ENCODE measurements at regions not wholly inside any gene's neighbourhood (a gene's known extent, or its start where the extent isn't known, plus 50 kb on each side); places are given as distances from the start of the nearest gene placed in this dataset.
A peak's percentile ranks its signal among the peaks of the same experiment; 100 is the strongest.

GRCh38 chr2:16615687-16616615, 49.7 kb downstream of the CYRIA start:
- Histone ChIP-seq H3K4me3 (ENCODE audit: low read depth in 1 of 5, low read length in 5 of 5) (no peak overlapping the region), H3K9ac (ENCODE audit: low read length in 5 of 5) (no peak overlapping the region), H3K27ac (ENCODE audit: low read depth, low read length) (no peak overlapping the region)

GRCh38 chr2:16615246-16615645, 50.4 kb downstream of the CYRIA start:
- Histone ChIP-seq H3K9ac (ENCODE audit: low read length in 5 of 5) (no peak overlapping the region), H3K27ac (ENCODE audit: low read depth, low read length) (no peak overlapping the region), H3K4me1 (ENCODE audit: control insufficient read depth in 5 of 5, insufficient read depth in 5 of 5, low read length in 5 of 5) (peaks cover 7 to 59% (median 37%) of the 10 kb centered on the region in 5 donors), H3K36me3 (ENCODE audit: control insufficient read depth in 5 of 5, insufficient read depth in 5 of 5, low read length in 5 of 5) (peaks cover 12 to 37% (median 24%) of the 10 kb centered on the region in 5 donors), H3K4me3 (ENCODE audit: low read depth in 1 of 5, low read length in 5 of 5) (no peak overlapping the region), H3K9me3 (ENCODE audit: control insufficient read depth in 5 of 5, low read length in 5 of 5) (no peaks in the 10 kb centered on the region), H3K27me3 (ENCODE audit: control insufficient read depth in 5 of 5, insufficient read depth in 4 of 5, low read length in 5 of 5) (no peaks in the 10 kb centered on the region)

More at GRCh38 chr2:16615687-16616615, 49.7 kb downstream of the CYRIA start:
- peaks cover 16 to 43% (median 24%) of the 10 kb centered on the region in 5 donors for H3K36me3 ChIP-seq (ENCODE audit: control insufficient read depth in 5 of 5, insufficient read depth in 5 of 5, low read length in 5 of 5)
- no peaks in the 10 kb centered on the region for H3K27me3 ChIP-seq (ENCODE audit: control insufficient read depth in 5 of 5, insufficient read depth in 4 of 5, low read length in 5 of 5)
- no peaks in the 10 kb centered on the region for H3K9me3 ChIP-seq (ENCODE audit: control insufficient read depth in 5 of 5, low read length in 5 of 5)
- H3K4me1 ChIP-seq (ENCODE audit: control insufficient read depth in 5 of 5, insufficient read depth in 5 of 5, low read length in 5 of 5): peaks cover 7 to 62% (median 36%) of the 10 kb centered on the region in 5 donors

GRCh38 chr2:16614314-16614860, 51.2 kb downstream of the CYRIA start:
- Histone ChIP-seq H3K27me3 (ENCODE audit: control insufficient read depth in 5 of 5, insufficient read depth in 4 of 5, low read length in 5 of 5) (no peaks in the 10 kb centered on the region), H3K27ac (ENCODE audit: low read depth, low read length) (peak overlapping the region; percentile 15), H3K36me3 (ENCODE audit: control insufficient read depth in 5 of 5, insufficient read depth in 5 of 5, low read length in 5 of 5) (peaks cover 7 to 28% (median 18%) of the 10 kb centered on the region in 5 donors), H3K4me1 (ENCODE audit: control insufficient read depth in 5 of 5, insufficient read depth in 5 of 5, low read length in 5 of 5) (peaks cover 7 to 65% (median 44%) of the 10 kb centered on the region in 5 donors), H3K9me3 (ENCODE audit: control insufficient read depth in 5 of 5, low read length in 5 of 5) (no peaks in the 10 kb centered on the region), H3K9ac (ENCODE audit: low read length in 5 of 5) (no peak overlapping the region), H3K4me3 (ENCODE audit: low read depth in 1 of 5, low read length in 5 of 5) (no peak overlapping the region)

- Histone ChIP-seq H3K4me1 (ENCODE audit: control insufficient read depth in 5 of 5, insufficient read depth in 5 of 5, low read length in 5 of 5) (peaks cover 7 to 71% (median 52%) of the 10 kb centered on the region in 5 donors), H3K27me3 (ENCODE audit: control insufficient read depth in 5 of 5, insufficient read depth in 4 of 5, low read length in 5 of 5) (no peaks in the 10 kb centered on the region), H3K9me3 (ENCODE audit: control insufficient read depth in 5 of 5, low read length in 5 of 5) (no peaks in the 10 kb centered on the region), H3K4me3 (ENCODE audit: low read depth in 1 of 5, low read length in 5 of 5) (no peak overlapping the region), H3K27ac (ENCODE audit: low read depth, low read length) (peak overlapping the region; percentile 15), H3K36me3 (ENCODE audit: control insufficient read depth in 5 of 5, insufficient read depth in 5 of 5, low read length in 5 of 5) (peaks cover 3 to 20% (median 11%) of the 10 kb centered on the region in 5 donors), H3K9ac (ENCODE audit: low read length in 5 of 5) (no peak overlapping the region)
These were observed 52.1 kb downstream of the CYRIA start for GRCh38 chr2:16613539-16614011.

GRCh38 chr2:16612490-16612889, 53.1 kb downstream of the CYRIA start:
- H3K9me3 ChIP-seq (ENCODE audit: control insufficient read depth in 5 of 5, low read length in 5 of 5): no peaks in the 10 kb centered on the region
- H3K36me3 ChIP-seq (ENCODE audit: control insufficient read depth in 5 of 5, insufficient read depth in 5 of 5, low read length in 5 of 5): peaks cover 0 to 18% (median 8%) of the 10 kb centered on the region in 5 donors
- H3K4me1 ChIP-seq (ENCODE audit: control insufficient read depth in 5 of 5, insufficient read depth in 5 of 5, low read length in 5 of 5): peaks cover 7 to 60% (median 47%) of the 10 kb centered on the region in 5 donors

DNA sequence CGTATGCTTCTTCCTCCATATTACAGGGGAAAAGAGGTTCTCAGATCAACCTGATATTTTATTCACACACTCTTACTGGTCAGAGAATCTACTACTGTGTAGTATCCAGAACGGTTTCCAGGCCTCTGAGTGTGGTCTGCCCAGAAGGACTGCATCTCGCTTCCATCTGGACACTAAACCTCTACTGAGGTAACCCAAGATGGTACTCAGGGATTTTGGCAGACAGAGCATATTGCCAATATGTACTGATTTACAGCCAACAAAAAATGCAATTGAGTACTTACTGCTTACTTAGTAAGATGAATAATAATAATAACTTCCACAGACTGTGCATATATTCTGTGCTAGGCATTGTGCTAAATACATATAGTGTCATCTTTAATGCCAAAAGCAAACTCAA, 55.8 kb downstream of the CYRIA start:
- H3K27ac ChIP-seq (ENCODE audit: low read depth, low read length): no peak overlapping the region
- H3K9ac ChIP-seq (ENCODE audit: low read length in 5 of 5): no peak overlapping the region

More at GRCh38 chr2:16612490-16612889, 53.1 kb downstream of the CYRIA start:
- no peak overlapping the region for H3K9ac ChIP-seq (ENCODE audit: low read length in 5 of 5)
- no peak overlapping the region for H3K4me3 ChIP-seq (ENCODE audit: low read depth in 1 of 5, low read length in 5 of 5)
- H3K27me3 ChIP-seq (ENCODE audit: control insufficient read depth in 5 of 5, insufficient read depth in 4 of 5, low read length in 5 of 5): no peaks in the 10 kb centered on the region
- no peak overlapping the region for H3K27ac ChIP-seq (ENCODE audit: low read depth, low read length)

DNA sequence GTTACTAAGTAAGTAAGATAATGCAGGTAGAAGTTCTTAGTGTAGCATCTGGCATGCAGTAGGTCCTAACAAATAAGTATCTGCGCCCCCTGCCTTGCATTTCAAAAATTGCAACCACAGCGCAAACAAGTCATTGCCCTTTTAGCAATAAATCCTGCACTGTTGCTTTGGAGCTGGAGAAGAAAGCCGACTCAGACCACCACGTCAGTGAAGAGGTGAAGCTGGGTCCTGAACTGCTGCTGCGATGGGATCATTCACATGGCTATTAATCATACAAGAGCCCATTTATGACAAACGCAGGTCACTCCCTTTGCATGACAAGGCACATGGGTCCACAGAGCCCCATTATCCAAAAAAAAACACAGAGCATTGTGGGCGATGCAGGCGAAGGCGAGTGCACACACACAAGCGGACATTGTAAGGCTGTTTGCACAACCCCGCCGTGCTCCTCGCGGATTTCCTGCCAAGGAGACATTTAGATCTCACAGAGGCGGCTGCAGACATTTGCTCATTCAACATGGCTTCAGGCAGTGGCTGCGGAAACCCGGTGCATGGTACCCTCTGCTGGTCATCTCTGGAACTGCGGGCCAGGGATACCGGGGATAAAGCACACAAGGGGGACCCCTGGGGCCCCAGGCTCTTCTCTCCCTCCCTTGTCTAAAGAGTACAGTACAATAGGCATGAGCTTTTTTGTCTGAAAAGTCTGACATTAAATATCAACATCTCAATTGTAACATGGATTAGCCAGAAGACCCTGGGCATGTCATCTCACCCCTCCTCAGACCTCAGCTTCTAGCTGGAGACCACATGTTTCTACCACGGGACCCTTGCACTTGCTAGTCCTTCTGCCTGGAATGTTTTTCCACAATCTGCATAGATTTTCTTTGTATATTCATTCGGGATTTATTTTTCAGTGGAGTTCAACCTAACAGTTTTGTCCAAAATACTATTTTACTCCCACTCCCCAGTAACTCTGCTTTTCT, 56.7 kb downstream of the CYRIA start:
- Histone ChIP-seq H3K4me1 (ENCODE audit: control insufficient read depth in 5 of 5, insufficient read depth in 5 of 5, low read length in 5 of 5) (peaks cover 3 to 25% (median 20%) of the 10 kb centered on the region in 5 donors), H3K27me3 (ENCODE audit: control insufficient read depth in 5 of 5, insufficient read depth in 4 of 5, low read length in 5 of 5) (no peaks in the 10 kb centered on the region), H3K9me3 (ENCODE audit: control insufficient read depth in 5 of 5, low read length in 5 of 5) (no peaks in the 10 kb centered on the region), H3K9ac (ENCODE audit: low read length in 5 of 5) (peak overlapping the region in 3 of 5 donors; percentile 1 to 25 (median 13)), H3K4me3 (ENCODE audit: low read depth in 1 of 5, low read length in 5 of 5) (peak overlapping the region; percentile 65 to 83 (median 76)), H3K36me3 (ENCODE audit: control insufficient read depth in 5 of 5, insufficient read depth in 5 of 5, low read length in 5 of 5) (peaks cover 0 to 30% (median 9%) of the 10 kb centered on the region in 5 donors), H3K27ac (ENCODE audit: low read depth, low read length) (peak overlapping the region; percentile 22)

More for the DNA sequence above, 55.8 kb downstream of the CYRIA start:
- Histone ChIP-seq H3K36me3 (ENCODE audit: control insufficient read depth in 5 of 5, insufficient read depth in 5 of 5, low read length in 5 of 5) (peaks cover 0 to 23% (median 7%) of the 10 kb centered on the region in 5 donors), H3K27me3 (ENCODE audit: control insufficient read depth in 5 of 5, insufficient read depth in 4 of 5, low read length in 5 of 5) (no peaks in the 10 kb centered on the region), H3K9me3 (ENCODE audit: control insufficient read depth in 5 of 5, low read length in 5 of 5) (no peaks in the 10 kb centered on the region), H3K4me1 (ENCODE audit: control insufficient read depth in 5 of 5, insufficient read depth in 5 of 5, low read length in 5 of 5) (peaks cover 3 to 33% (median 28%) of the 10 kb centered on the region in 5 donors), H3K4me3 (ENCODE audit: low read depth in 1 of 5, low read length in 5 of 5) (no peak overlapping the region)

DNA sequence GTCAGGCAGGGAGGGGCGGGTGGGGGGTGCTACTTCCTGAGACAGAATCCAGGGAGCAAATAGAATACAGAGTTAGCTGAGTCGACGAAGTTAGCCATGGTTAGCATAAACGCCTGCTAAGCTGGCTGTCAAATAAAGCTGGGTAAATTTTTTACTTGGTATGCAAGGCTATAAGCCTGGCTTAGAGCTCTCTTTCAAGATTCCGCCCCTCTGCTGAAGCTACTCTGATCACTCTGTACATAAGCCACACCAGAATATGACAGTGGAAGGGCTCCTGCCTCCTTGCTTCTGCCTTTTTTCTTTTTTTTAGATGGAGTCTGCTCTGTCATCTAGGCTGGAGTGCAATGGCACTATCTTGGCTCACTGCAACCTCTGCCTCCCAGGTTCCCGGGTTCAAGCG, 58.3 kb downstream of the CYRIA start:
- peaks cover 0 to 28% (median 11%) of the 10 kb centered on the region in 5 donors for H3K36me3 ChIP-seq (ENCODE audit: control insufficient read depth in 5 of 5, insufficient read depth in 5 of 5, low read length in 5 of 5)

GRCh38 chr2:16604236-16604635, 61.4 kb downstream of the CYRIA start:
- Histone ChIP-seq H3K9me3 (ENCODE audit: control insufficient read depth in 5 of 5, low read length in 5 of 5) (no peaks in the 10 kb centered on the region), H3K9ac (ENCODE audit: low read length in 5 of 5) (no peak overlapping the region), H3K4me3 (ENCODE audit: low read depth in 1 of 5, low read length in 5 of 5) (no peak overlapping the region), H3K27ac (ENCODE audit: low read depth, low read length) (no peak overlapping the region), H3K27me3 (ENCODE audit: control insufficient read depth in 5 of 5, insufficient read depth in 4 of 5, low read length in 5 of 5) (no peaks in the 10 kb centered on the region), H3K36me3 (ENCODE audit: control insufficient read depth in 5 of 5, insufficient read depth in 5 of 5, low read length in 5 of 5) (peaks cover 0 to 19% (median 9%) of the 10 kb centered on the region in 5 donors), H3K4me1 (ENCODE audit: control insufficient read depth in 5 of 5, insufficient read depth in 5 of 5, low read length in 5 of 5) (peaks cover 0 to 8% (median 7%) of the 10 kb centered on the region in 5 donors)

More for the DNA sequence above, 58.3 kb downstream of the CYRIA start:
- Histone ChIP-seq H3K4me1 (ENCODE audit: control insufficient read depth in 5 of 5, insufficient read depth in 5 of 5, low read length in 5 of 5) (peaks cover 0 to 16% (median 10%) of the 10 kb centered on the region in 5 donors), H3K27me3 (ENCODE audit: control insufficient read depth in 5 of 5, insufficient read depth in 4 of 5, low read length in 5 of 5) (no peaks in the 10 kb centered on the region), H3K27ac (ENCODE audit: low read depth, low read length) (no peak overlapping the region), H3K4me3 (ENCODE audit: low read depth in 1 of 5, low read length in 5 of 5) (no peak overlapping the region), H3K9me3 (ENCODE audit: control insufficient read depth in 5 of 5, low read length in 5 of 5) (no peaks in the 10 kb centered on the region), H3K9ac (ENCODE audit: low read length in 5 of 5) (no peak overlapping the region)
